ENCODE measurements at regions not wholly inside any gene's neighbourhood (a gene's known extent, or its start where the extent isn't known, plus 50 kb on each side); places are given as distances from the start of the nearest gene placed in this dataset.

DNA sequence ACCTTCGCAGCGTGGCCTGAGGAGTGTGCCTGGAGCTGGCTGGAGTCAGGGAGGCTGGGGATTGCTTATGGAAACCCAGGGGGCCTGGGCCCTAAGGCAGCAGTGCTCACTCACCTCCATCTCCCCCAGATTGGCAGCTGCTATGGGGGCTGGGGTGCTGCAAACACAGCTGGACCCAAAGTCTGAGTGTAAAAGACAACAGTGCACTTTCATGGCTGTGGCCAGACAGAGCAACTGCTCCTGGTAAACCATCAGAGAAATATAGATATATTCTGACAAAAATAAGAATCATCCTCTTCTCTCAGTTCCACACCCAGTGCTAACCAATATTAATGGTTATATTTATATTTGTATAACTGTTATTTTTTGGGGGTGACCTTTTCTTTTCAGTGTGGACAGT is 123.9 kb downstream of the TENT4A start:
- H3K4me3 ChIP-seq (ENCODE audit: insufficient read depth, low read length) = no peak overlapping the region
- no peaks in the 10 kb centered on the region for H3K36me3 ChIP-seq (ENCODE audit: insufficient read depth, low read length)
- no peaks in the 10 kb centered on the region for H3K4me1 ChIP-seq (ENCODE audit: insufficient read depth, low read length)
- DNase-seq (ENCODE audit: insufficient read length, low spot score, missing footprints) = no peak
- TF ChIP-seq, protein P1, sequence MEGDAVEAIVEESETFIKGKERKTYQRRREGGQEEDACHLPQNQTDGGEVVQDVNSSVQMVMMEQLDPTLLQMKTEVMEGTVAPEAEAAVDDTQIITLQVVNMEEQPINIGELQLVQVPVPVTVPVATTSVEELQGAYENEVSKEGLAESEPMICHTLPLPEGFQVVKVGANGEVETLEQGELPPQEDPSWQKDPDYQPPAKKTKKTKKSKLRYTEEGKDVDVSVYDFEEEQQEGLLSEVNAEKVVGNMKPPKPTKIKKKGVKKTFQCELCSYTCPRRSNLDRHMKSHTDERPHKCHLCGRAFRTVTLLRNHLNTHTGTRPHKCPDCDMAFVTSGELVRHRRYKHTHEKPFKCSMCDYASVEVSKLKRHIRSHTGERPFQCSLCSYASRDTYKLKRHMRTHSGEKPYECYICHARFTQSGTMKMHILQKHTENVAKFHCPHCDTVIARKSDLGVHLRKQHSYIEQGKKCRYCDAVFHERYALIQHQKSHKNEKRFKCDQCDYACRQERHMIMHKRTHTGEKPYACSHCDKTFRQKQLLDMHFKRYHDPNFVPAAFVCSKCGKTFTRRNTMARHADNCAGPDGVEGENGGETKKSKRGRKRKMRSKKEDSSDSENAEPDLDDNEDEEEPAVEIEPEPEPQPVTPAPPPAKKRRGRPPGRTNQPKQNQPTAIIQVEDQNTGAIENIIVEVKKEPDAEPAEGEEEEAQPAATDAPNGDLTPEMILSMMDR (IDR thresholded peaks at IDR 0.05; ENCODE audit: extremely low read depth, low read depth, low read length) = no peak
- no peak overlapping the region for H3K27ac ChIP-seq (ENCODE audit: low read depth, low read length)
- no peak overlapping the region for H2AFZ ChIP-seq (ENCODE audit: low read length)
- no peak overlapping the region for H3K4me2 ChIP-seq (ENCODE audit: insufficient read depth, low read length)
- H3K79me2 ChIP-seq (ENCODE audit: insufficient read depth, low read length) = no peaks in the 10 kb centered on the region
- no peaks in the 10 kb centered on the region for H4K20me1 ChIP-seq (ENCODE audit: insufficient read depth, low read length)
- H3K9me3 ChIP-seq (ENCODE audit: low read depth, low read length) = no peaks in the 10 kb centered on the region
- no peaks in the 10 kb centered on the region for H3K27me3 ChIP-seq (ENCODE audit: insufficient read depth, low read length)

DNA sequence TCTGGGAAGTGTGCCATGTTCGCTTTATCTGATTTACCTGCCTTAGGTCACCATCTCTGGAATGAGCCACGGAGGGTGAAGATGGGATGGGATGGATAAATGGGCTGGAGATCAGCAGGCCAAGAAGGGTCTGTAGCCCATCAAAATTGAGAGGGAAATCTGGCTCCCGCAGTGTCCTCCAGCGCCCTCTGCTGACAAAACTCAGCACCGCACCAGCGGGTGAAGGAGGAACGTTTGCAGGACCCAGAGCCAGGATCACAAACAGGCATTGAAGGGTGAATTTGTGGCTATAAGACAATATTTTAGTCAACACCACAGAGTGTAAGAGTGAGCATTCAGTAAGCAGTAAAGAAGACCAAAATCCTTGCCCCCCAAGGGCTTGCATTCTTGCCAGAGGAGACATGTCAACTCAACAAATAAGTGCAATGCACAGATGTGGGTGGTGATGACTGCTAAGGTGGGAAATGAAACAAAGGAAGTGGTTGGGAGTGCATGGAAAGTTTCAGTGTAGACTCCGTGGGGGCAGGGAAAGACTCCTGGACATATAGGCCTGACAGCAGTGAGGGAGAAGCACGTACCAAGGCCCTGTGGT is 124.4 kb downstream of the TENT4A start:
- peaks cover 2% of the 10 kb centered on the region for H3K9me3 ChIP-seq (ENCODE audit: low read depth, low read length)
- H2AFZ ChIP-seq (ENCODE audit: low read length) = no peak overlapping the region
- H3K4me1 ChIP-seq (ENCODE audit: insufficient read depth, low read length) = no peaks in the 10 kb centered on the region
- H3K36me3 ChIP-seq (ENCODE audit: insufficient read depth, low read length) = no peaks in the 10 kb centered on the region
- no peaks in the 10 kb centered on the region for H4K20me1 ChIP-seq (ENCODE audit: insufficient read depth, low read length)
- DNase-seq (ENCODE audit: insufficient read length, low spot score, missing footprints) = no peak
- H3K27ac ChIP-seq (ENCODE audit: low read depth, low read length) = no peak overlapping the region
- no peaks in the 10 kb centered on the region for H3K79me2 ChIP-seq (ENCODE audit: insufficient read depth, low read length)
- H3K4me3 ChIP-seq (ENCODE audit: insufficient read depth, low read length) = no peak overlapping the region
- TF ChIP-seq, protein P1 (IDR thresholded peaks at IDR 0.05; ENCODE audit: extremely low read depth, low read depth, low read length) = peak; percentile 45
- H3K27me3 ChIP-seq (ENCODE audit: insufficient read depth, low read length) = no peaks in the 10 kb centered on the region
- no peak overlapping the region for H3K4me2 ChIP-seq (ENCODE audit: insufficient read depth, low read length)

DNA sequence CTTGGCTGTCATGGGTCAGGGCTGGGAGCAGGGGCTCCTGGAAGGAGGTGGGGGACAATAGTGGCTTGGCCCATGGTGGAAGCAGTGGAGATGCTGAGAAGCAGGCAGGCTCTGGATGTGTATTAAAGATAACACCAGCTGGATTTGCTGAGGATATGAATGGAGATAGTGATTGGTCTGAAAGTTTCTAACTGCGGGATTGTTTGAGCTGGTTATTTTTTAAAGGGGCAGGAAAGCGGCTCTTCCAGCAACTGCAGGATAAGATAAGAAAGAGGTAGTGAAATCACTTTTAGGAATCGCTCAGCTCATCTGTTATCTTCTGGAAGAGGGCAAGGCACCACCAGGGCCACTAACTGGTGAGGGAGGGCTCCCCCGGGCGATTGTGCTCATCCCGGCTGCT is 125.5 kb downstream of the TENT4A start:
- peaks cover 2% of the 10 kb centered on the region for H3K9me3 ChIP-seq (ENCODE audit: low read depth, low read length)
- TF ChIP-seq, protein P1 (IDR thresholded peaks at IDR 0.05; ENCODE audit: extremely low read depth, low read depth, low read length) = no peak
- no peak overlapping the region for H3K4me2 ChIP-seq (ENCODE audit: insufficient read depth, low read length)
- no peaks in the 10 kb centered on the region for H4K20me1 ChIP-seq (ENCODE audit: insufficient read depth, low read length)
- H3K27ac ChIP-seq (ENCODE audit: low read depth, low read length) = no peak overlapping the region
- no peaks in the 10 kb centered on the region for H3K4me1 ChIP-seq (ENCODE audit: insufficient read depth, low read length)
- H3K79me2 ChIP-seq (ENCODE audit: insufficient read depth, low read length) = no peaks in the 10 kb centered on the region
- no peaks in the 10 kb centered on the region for H3K36me3 ChIP-seq (ENCODE audit: insufficient read depth, low read length)
- no peak overlapping the region for H3K4me3 ChIP-seq (ENCODE audit: insufficient read depth, low read length)
- H2AFZ ChIP-seq (ENCODE audit: low read length) = no peak overlapping the region
- H3K27me3 ChIP-seq (ENCODE audit: insufficient read depth, low read length) = no peaks in the 10 kb centered on the region
- DNase-seq (ENCODE audit: insufficient read length, low spot score, missing footprints) = no peak

DNA sequence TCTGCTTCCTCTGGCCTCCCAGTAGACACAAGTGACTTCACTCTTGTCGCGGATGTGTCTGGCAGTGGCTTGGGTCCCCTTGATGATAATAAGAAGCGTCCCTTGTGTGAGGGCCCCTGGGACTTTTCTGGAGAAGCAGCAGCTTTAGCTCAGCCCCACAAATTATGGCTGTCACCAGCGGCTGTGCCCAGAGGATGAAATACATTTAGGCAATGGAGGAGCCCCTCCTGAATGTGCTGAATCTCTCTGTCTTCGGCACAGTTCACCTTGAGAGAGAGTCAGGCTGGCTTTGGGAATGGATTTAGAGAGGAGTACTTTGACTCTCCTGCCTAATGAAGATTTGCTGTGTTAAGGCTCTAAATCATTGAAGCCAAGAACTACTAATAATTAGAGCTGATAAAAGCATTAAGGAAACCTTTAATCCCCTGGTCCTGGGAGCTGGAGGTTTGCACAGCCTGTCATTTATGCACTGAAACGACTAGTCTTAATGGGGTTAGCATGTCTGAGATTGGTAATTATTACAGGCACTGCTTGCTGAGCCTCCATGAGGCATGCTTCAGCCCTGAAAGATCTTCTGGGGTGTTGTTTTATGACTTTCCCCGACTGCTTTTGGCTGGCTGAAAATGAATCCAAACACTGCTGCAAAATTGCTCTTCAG is 127.0 kb downstream of the TENT4A start:
- Histone ChIP-seq H3K4me2 (ENCODE audit: insufficient read depth, low read length) (no peak overlapping the region), H3K27ac (ENCODE audit: low read depth, low read length) (no peak overlapping the region), H3K9me3 (ENCODE audit: low read depth, low read length) (peaks cover 2% of the 10 kb centered on the region), H2AFZ (ENCODE audit: low read length) (no peak overlapping the region), H3K4me1 (ENCODE audit: insufficient read depth, low read length) (no peaks in the 10 kb centered on the region), H4K20me1 (ENCODE audit: insufficient read depth, low read length) (no peaks in the 10 kb centered on the region), H3K36me3 (ENCODE audit: insufficient read depth, low read length) (no peaks in the 10 kb centered on the region), H3K27me3 (ENCODE audit: insufficient read depth, low read length) (no peaks in the 10 kb centered on the region), H3K4me3 (ENCODE audit: insufficient read depth, low read length) (no peak overlapping the region), H3K79me2 (ENCODE audit: insufficient read depth, low read length) (no peaks in the 10 kb centered on the region)
- no peak for DNase-seq (ENCODE audit: insufficient read length, low spot score, missing footprints)
- TF ChIP-seq, protein P1 (IDR thresholded peaks at IDR 0.05; ENCODE audit: extremely low read depth, low read depth, low read length) = no peak
